ENCODE measurements at regions not wholly inside any gene's neighbourhood (a gene's known extent, or its start where the extent isn't known, plus 50 kb on each side); places are given as distances from the start of the nearest gene placed in this dataset.

DNA sequence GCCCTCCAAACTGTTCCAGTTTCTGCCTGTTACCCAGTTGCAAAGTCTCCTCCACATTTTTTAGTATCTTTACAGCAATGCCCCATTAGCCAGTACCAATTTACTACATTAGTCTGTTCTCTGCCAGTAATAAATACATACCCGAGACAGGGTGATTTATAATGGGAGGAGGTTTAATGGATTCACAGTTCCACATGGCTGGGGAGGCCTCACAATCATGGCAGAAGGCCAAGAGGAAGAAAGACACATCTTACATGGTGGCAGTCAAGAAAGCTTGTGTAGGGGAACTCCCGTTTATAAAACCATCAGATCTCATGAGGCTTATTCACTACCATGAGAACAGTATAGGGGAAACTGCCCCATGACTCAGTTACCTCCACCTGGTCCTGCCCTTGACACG is 600.7 kb upstream of the CDH6 start:
- no peaks in the 10 kb centered on the region for H3K27me3 Mint-ChIP-seq (ENCODE audit: insufficient read depth, low read depth, poor library complexity)
- Histone ChIP-seq H3K79me2 (replicated peaks; ENCODE audit: insufficient read depth) (no peaks in the 10 kb centered on the region), H3K9me2 (ENCODE audit: insufficient read depth) (0 out of 2 replicates have a peak, but pooled peaks cover 4% of the 10 kb centered on the region), H3F3A (replicated peaks; ENCODE audit: low read depth) (no peaks in the 10 kb centered on the region), H3K4me3 (no peak overlapping the region), H3K36me3 (ENCODE audit: insufficient read depth) (peaks cover 3% of the 10 kb centered on the region; the same call in 1 of the 2 replicates), H3K4me2 (no peak overlapping the region), H2AFZ (no peak overlapping the region), H3K4me1 (ENCODE audit: insufficient read depth) (peaks cover 28% of the 10 kb centered on the region), H4K20me1 (replicated peaks; ENCODE audit: insufficient read depth) (no peaks in the 10 kb centered on the region), H3K27ac (ENCODE audit: low read depth) (no peak overlapping the region), H3K27me3 (ENCODE audit: insufficient read depth) (no peaks in the 10 kb centered on the region)
- H3K36me3 Mint-ChIP-seq (ENCODE audit: low read depth), result no peaks in the 10 kb centered on the region
- H3K4me3 Mint-ChIP-seq, result no peak overlapping the region
- TF ChIP-seq, protein P1, sequence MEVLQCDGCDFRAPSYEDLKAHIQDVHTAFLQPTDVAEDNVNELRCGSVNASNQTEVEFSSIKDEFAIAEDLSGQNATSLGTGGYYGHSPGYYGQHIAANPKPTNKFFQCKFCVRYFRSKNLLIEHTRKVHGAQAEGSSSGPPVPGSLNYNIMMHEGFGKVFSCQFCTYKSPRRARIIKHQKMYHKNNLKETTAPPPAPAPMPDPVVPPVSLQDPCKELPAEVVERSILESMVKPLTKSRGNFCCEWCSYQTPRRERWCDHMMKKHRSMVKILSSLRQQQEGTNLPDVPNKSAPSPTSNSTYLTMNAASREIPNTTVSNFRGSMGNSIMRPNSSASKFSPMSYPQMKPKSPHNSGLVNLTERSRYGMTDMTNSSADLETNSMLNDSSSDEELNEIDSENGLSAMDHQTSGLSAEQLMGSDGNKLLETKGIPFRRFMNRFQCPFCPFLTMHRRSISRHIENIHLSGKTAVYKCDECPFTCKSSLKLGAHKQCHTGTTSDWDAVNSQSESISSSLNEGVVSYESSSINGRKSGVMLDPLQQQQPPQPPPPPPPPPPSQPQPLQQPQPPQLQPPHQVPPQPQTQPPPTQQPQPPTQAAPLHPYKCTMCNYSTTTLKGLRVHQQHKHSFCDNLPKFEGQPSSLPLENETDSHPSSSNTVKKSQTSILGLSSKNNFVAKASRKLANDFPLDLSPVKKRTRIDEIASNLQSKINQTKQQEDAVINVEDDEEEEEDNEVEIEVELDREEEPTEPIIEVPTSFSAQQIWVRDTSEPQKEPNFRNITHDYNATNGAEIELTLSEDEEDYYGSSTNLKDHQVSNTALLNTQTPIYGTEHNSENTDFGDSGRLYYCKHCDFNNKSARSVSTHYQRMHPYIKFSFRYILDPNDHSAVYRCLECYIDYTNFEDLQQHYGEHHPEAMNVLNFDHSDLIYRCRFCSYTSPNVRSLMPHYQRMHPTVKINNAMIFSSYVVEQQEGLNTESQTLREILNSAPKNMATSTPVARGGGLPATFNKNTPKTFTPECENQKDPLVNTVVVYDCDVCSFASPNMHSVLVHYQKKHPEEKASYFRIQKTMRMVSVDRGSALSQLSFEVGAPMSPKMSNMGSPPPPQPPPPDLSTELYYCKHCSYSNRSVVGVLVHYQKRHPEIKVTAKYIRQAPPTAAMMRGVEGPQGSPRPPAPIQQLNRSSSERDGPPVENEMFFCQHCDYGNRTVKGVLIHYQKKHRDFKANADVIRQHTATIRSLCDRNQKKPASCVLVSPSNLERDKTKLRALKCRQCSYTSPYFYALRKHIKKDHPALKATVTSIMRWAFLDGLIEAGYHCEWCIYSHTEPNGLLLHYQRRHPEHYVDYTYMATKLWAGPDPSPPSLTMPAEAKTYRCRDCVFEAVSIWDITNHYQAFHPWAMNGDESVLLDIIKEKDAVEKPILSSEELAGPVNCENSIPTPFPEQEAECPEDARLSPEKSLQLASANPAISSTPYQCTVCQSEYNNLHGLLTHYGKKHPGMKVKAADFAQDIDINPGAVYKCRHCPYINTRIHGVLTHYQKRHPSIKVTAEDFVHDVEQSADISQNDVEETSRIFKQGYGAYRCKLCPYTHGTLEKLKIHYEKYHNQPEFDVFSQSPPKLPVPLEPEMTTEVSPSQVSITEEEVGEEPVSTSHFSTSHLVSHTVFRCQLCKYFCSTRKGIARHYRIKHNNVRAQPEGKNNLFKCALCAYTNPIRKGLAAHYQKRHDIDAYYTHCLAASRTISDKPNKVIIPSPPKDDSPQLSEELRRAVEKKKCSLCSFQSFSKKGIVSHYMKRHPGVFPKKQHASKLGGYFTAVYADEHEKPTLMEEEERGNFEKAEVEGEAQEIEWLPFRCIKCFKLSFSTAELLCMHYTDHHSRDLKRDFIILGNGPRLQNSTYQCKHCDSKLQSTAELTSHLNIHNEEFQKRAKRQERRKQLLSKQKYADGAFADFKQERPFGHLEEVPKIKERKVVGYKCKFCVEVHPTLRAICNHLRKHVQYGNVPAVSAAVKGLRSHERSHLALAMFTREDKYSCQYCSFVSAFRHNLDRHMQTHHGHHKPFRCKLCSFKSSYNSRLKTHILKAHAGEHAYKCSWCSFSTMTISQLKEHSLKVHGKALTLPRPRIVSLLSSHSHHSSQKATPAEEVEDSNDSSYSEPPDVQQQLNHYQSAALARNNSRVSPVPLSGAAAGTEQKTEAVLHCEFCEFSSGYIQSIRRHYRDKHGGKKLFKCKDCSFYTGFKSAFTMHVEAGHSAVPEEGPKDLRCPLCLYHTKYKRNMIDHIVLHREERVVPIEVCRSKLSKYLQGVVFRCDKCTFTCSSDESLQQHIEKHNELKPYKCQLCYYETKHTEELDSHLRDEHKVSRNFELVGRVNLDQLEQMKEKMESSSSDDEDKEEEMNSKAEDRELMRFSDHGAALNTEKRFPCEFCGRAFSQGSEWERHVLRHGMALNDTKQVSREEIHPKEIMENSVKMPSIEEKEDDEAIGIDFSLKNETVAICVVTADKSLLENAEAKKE (CRISPR knock-in tag; IDR thresholded peaks at IDR 0.05), result no peak
- no peak for TF ChIP-seq CREB1 (CRISPR knock-in tag; IDR thresholded peaks at IDR 0.05; ENCODE audit: low read depth)
- TF ChIP-seq, protein P2, sequence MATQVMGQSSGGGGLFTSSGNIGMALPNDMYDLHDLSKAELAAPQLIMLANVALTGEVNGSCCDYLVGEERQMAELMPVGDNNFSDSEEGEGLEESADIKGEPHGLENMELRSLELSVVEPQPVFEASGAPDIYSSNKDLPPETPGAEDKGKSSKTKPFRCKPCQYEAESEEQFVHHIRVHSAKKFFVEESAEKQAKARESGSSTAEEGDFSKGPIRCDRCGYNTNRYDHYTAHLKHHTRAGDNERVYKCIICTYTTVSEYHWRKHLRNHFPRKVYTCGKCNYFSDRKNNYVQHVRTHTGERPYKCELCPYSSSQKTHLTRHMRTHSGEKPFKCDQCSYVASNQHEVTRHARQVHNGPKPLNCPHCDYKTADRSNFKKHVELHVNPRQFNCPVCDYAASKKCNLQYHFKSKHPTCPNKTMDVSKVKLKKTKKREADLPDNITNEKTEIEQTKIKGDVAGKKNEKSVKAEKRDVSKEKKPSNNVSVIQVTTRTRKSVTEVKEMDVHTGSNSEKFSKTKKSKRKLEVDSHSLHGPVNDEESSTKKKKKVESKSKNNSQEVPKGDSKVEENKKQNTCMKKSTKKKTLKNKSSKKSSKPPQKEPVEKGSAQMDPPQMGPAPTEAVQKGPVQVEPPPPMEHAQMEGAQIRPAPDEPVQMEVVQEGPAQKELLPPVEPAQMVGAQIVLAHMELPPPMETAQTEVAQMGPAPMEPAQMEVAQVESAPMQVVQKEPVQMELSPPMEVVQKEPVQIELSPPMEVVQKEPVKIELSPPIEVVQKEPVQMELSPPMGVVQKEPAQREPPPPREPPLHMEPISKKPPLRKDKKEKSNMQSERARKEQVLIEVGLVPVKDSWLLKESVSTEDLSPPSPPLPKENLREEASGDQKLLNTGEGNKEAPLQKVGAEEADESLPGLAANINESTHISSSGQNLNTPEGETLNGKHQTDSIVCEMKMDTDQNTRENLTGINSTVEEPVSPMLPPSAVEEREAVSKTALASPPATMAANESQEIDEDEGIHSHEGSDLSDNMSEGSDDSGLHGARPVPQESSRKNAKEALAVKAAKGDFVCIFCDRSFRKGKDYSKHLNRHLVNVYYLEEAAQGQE (IDR thresholded peaks at IDR 0.05; ENCODE audit: unreplicated experiment), result no peak
- no peak for TF ChIP-seq EZH2 (IDR thresholded peaks at IDR 0.05; ENCODE audit: low read depth, unreplicated experiment)
- no peak for TF ChIP-seq ZNF114 (CRISPR knock-in tag; IDR thresholded peaks at IDR 0.05)
- no peak for TF ChIP-seq STAT1 (IDR thresholded peaks at IDR 0.05; ENCODE audit: unreplicated experiment)
- TF ChIP-seq, protein P3, sequence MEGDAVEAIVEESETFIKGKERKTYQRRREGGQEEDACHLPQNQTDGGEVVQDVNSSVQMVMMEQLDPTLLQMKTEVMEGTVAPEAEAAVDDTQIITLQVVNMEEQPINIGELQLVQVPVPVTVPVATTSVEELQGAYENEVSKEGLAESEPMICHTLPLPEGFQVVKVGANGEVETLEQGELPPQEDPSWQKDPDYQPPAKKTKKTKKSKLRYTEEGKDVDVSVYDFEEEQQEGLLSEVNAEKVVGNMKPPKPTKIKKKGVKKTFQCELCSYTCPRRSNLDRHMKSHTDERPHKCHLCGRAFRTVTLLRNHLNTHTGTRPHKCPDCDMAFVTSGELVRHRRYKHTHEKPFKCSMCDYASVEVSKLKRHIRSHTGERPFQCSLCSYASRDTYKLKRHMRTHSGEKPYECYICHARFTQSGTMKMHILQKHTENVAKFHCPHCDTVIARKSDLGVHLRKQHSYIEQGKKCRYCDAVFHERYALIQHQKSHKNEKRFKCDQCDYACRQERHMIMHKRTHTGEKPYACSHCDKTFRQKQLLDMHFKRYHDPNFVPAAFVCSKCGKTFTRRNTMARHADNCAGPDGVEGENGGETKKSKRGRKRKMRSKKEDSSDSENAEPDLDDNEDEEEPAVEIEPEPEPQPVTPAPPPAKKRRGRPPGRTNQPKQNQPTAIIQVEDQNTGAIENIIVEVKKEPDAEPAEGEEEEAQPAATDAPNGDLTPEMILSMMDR (conservative IDR thresholded peaks at IDR 0.05; ENCODE audit: low read depth in 2 of 2), result no peak
- no peak for TF ChIP-seq POLR2AphosphoS5 (IDR thresholded peaks at IDR 0.05; ENCODE audit: low read depth)
- TF ChIP-seq, protein P4, sequence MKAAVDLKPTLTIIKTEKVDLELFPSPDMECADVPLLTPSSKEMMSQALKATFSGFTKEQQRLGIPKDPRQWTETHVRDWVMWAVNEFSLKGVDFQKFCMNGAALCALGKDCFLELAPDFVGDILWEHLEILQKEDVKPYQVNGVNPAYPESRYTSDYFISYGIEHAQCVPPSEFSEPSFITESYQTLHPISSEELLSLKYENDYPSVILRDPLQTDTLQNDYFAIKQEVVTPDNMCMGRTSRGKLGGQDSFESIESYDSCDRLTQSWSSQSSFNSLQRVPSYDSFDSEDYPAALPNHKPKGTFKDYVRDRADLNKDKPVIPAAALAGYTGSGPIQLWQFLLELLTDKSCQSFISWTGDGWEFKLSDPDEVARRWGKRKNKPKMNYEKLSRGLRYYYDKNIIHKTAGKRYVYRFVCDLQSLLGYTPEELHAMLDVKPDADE (IDR thresholded peaks at IDR 0.05), result no peak
- TF ChIP-seq ZNF331 (CRISPR knock-in tag; IDR thresholded peaks at IDR 0.05; ENCODE audit: low read depth), result no peak
- no peak for TF ChIP-seq EZH2phosphoT487 (IDR thresholded peaks at IDR 0.05; ENCODE audit: unreplicated experiment)
- no peak for TF ChIP-seq NANOG (IDR thresholded peaks at IDR 0.05; ENCODE audit: borderline replicate concordance)
- H3K27ac Mint-ChIP-seq, result no peak overlapping the region
- H3K9me3 Mint-ChIP-seq, result no peaks in the 10 kb centered on the region; the same call in 2 of the 3 replicates
- H3K4me1 Mint-ChIP-seq, result peaks cover 41% of the 10 kb centered on the region
- DNase-seq (ENCODE audit: low spot score), result no peak
- no peak for ATAC-seq

Data from GM23338 (cell line).